Cardiac fibroblast (primary cell): ENCODE measurements at regions not wholly inside any gene's neighbourhood (a gene's known extent, or its start where the extent isn't known, plus 50 kb on each side); places are given as distances from the start of the nearest gene placed in this dataset.

Source experiments
- DNase-seq, 2 donors: peaks; one replicate each; pipeline versions ENCODE4 v3.0.0 to v3.0.0-alpha.2; 2010; ENCODE audit warnings: low read depth in 2 of 2
- H3K4me3 ChIP-seq, 2 donors: replicated peaks in 1 of 2; 1 replicate in 1 of 2; 2 replicates in 1 of 2; pipeline ENCODE4 v1.5.1; 2011; ENCODE audit warnings: low read depth in 2 of 2, low read length in 2 of 2, mild to moderate bottlenecking in 2 of 2, moderate library complexity in 1 of 2
- TF ChIP-seq, protein P1 (sequence below): IDR thresholded peaks from one replicate; pipeline ENCODE4 v1.5.1; 2011; ENCODE audit warnings: low read depth, mild to moderate bottlenecking, low read length, inconsistent platforms

DNA sequence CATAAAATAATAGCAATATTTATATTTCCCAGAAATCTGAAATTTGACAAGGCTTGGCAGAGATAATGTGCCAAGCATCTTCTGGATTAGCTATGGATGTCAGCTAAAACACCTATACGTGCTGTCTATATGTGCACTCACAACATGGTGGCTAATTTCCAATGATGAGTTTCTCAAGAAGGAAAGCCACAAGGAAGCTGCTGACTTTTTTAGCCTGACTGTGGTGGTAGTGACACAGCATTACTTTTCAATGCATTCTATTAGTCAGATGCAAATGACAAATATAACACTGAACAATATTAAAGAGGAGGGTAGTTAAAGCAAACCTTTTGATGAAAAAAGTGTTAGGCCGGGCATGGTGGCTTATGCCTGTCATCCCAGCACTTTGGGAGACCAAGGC is 101.7 kb upstream of the CCDC54 start:
- TF ChIP-seq, protein P1, sequence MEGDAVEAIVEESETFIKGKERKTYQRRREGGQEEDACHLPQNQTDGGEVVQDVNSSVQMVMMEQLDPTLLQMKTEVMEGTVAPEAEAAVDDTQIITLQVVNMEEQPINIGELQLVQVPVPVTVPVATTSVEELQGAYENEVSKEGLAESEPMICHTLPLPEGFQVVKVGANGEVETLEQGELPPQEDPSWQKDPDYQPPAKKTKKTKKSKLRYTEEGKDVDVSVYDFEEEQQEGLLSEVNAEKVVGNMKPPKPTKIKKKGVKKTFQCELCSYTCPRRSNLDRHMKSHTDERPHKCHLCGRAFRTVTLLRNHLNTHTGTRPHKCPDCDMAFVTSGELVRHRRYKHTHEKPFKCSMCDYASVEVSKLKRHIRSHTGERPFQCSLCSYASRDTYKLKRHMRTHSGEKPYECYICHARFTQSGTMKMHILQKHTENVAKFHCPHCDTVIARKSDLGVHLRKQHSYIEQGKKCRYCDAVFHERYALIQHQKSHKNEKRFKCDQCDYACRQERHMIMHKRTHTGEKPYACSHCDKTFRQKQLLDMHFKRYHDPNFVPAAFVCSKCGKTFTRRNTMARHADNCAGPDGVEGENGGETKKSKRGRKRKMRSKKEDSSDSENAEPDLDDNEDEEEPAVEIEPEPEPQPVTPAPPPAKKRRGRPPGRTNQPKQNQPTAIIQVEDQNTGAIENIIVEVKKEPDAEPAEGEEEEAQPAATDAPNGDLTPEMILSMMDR = no peak

DNA sequence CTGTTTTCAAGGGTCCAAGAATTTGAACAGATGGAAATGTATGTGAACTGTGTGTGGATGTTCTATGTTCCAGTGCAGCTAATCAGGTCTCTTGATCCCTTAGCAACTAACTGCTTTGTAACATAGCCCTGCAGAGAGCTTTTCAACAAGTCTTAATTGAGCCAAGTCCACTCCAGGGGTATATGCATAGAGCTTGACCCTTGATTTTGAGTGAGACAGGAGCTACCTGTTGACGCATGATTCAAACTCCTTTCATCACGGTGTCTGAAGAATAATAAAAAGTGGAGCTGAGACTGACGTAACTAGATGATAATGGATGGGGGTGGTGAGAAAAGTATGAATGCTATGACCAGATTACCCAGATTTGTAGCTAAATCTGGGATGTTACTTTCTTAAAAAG is 93.3 kb upstream of the CCDC54 start:
- peak; percentile 8 to 26 for DNase-seq
- H3K4me3 ChIP-seq = no peak overlapping the region
- TF ChIP-seq, protein P1 = no peak

More for the DNA sequence above, 101.7 kb upstream of the CCDC54 start:
- no peak for DNase-seq
- H3K4me3 ChIP-seq = no peak overlapping the region

DNA sequence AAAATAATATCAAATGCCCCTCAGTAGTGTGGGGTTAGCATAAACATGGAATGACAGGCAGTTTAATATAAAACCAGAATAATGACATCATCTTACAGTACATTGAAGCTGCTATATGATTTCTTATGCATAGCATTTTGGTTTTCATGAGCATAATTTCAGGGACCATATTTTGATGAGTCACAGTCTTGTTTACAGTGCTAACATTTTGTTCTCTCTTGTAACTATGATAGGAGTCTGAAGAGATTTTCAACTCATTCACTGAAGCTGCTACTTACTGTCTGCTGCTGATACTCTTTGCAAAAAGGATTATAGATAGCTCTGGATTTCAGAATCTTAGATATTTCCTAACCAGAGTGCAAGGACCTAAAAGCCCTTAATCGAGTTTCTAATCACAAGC is 92.6 kb upstream of the CCDC54 start:
- TF ChIP-seq, protein P1 = no peak
- peak; percentile 28 to 55 for DNase-seq
- no peak overlapping the region for H3K4me3 ChIP-seq

DNA sequence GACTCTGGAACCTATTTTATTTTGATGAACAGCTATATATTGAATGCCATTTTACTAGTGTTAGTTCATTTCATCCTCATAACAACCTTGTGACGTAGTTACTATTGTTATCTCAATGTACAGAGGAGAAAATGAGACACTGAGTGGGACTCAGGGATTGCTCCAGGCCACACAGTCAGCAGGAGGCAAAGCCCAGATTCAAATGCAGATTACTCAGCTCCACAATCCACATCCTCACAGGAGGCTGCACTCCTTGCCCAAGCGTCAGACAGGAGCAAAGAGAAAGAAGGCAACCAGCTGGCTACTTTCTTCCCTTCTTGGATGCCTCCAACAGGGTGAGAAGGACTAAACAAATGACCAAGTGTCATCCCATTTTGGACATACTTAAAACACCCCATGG is 92.0 kb upstream of the CCDC54 start:
- peak; percentile 13 to 32 for DNase-seq
- no peak overlapping the region for H3K4me3 ChIP-seq
- TF ChIP-seq, protein P1 = no peak

DNA sequence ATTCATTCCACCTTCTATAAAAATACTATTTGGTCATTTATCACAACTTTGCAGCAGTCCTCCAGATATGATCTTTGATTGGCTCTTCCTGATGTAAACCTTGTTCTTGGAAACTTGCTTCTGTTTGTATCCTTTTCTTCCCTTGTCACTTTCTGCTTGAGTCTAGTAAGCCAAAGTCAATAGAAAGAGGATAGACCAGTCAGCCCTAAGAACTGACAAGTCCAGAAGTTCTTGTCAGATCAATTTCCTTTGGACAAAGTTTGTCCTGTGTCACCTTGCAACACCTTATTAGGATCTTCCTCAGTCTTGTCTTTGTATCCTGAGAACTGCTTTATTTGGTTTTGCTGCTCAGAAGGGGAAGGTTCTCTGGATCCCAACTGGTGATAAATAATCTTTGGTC is 87.9 kb upstream of the CCDC54 start:
- DNase-seq = no peak
- no peak overlapping the region for H3K4me3 ChIP-seq
- TF ChIP-seq, protein P1 = no peak

DNA sequence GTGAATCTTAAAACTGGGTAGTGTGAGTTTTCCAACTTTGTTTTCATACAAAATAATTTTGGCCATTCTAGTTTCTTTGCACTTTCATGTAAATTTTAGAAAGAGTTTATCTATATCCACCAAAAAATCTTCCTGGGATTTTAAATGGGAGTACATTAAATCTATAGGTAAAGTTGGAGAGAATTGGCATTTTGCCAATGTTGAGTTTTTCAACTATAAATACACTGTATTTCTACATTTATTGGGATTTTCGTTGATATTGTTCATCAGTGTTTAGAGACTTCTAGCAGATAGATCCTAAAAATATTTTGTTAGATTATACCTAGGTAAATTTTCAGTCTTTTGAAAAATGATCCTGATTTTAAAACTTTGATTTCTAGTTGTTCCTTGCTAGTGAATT is 83.1 kb upstream of the CCDC54 start:
- no peak for DNase-seq
- no peak overlapping the region for H3K4me3 ChIP-seq
- TF ChIP-seq, protein P1 = no peak

DNA sequence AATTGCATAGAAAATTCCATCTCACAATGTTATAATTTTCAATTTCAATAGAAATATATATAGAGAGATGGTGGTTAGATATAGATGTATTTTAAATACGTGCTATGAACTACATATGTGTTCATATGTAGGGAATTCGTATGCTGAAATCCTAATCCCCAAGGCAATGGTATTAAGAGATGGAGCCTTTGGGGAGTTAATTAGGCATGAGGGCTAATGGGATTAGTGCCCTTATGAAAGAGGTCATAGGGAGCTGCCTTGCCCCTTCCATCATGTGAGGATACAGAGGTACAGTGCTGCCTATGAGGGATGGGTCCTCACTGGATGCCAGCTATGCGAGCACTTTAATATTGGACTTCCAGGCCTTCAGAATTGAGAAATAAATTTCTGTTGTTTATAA is 79.6 kb upstream of the CCDC54 start:
- DNase-seq = no peak
- TF ChIP-seq, protein P1 = no peak
- no peak overlapping the region for H3K4me3 ChIP-seq
